G401 (cell line): ENCODE measurements at regions not wholly inside any gene's neighbourhood (a gene's known extent, or its start where the extent isn't known, plus 50 kb on each side); places are given as distances from the start of the nearest gene placed in this dataset.
"Not testable (repeated sequence)": the region's sequence is repeated elsewhere in the genome, so short reads cannot be mapped to it uniquely, and the experiment has no call there.

Source experiments
- DNase-seq: peaks from one replicate; pipeline ENCODE4 v3.0.0-alpha.2; 2015; ENCODE audit warnings: low spot score
- in situ Hi-C: cut with HindIII; loops from 2 replicates; pipeline ENCODE4 v1.10.0; 2016; ENCODE audit warnings: low sequenced_read_pairs, mixed read lengths

DNA sequence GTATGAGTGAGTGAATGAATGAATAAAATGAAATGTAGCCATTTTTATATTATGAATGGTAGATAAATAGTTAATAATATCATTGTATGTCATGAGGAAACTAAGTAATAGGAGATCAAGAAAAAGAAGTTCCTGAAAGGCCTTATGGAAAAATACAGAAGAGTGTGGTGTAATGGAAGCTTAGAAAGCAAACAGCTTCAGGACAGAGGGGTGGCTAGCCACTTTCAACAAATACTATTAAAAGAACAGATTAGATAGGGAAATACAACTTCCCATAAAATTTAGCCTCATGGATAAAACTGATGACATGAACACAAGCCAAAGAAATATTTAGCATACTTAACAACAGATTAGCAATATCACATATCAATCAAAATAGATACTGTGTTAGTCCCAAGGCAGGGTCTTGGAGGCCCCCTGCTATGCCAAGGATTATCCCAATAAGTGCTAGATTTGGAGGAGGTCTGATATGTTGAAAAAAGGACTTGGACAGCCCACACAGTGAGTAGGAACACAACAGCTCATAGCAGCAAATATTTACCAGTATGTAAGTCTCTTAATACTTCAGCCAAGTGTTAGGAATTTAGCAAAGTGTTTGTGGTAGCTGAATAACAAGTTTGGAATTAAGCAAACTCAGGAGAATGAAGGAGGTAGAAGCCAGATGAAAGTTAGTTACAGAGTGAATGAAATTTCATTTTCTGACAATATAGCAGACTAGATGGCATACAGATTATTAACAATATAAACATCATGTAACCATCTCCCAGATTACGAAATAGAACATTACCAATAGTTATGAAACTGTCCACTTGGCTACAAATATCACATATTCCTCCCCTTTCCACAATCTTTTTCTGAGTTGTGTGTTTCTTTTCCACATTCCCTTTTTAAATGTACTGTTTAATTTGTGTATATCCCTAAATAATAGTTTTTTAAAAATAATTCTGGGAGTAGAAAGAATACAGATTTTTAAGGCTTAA lies 1632.0 kb downstream of the PCDH9 start:
- DNase-seq: no peak
- in situ Hi-C loops: no loop called here

DNA sequence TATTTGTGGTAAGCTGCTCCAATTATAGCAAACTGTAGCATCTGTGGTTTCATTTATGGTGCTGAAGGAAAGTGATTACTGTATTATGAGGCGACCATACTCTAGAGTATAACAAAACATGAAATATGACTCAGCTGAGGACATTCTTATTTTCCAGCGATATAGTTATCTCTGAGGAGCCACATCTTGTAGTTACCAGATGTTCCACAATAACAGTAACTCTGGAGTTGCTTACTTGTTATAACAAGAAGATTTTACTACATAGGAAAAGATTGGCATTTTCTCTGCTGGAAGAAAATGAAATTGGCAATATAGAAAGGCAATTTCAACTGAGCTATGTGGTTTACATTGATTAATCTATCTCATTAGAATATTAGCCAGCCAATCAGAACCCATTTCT lies 1634.2 kb downstream of the PCDH9 start:
- in situ Hi-C loops: no loop called here
- DNase-seq: no peak

DNA sequence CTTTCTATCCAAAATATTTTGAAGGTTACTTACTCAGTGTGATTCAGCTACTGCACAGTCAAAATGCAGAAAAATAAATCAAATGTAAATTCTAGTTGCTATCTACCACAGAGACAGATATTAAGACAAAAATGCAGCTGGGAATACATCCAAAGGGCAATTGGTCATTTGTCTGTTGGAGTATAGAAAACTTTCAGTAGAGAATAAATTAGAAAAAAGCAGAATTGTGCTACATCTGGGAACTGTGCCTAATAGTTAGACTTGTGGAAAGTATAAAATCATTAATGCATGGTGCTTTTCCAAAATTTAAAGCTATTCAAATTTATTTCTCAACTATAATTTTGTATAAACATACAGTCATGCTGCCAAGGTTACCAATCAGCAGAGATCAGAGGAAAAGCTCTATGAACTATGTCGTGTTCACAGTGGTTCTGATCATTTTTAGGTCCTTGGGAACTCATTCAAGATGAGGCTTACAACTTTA lies 1635.8 kb downstream of the PCDH9 start:
- in situ Hi-C loops: no loop called here

GRCh38 chr13:65593298-65593874 lies 1636.8 kb downstream of the PCDH9 start:
- in situ Hi-C loops: no loop called here

More for the DNA sequence above, 1635.8 kb downstream of the PCDH9 start:
- DNase-seq: no peak

DNA sequence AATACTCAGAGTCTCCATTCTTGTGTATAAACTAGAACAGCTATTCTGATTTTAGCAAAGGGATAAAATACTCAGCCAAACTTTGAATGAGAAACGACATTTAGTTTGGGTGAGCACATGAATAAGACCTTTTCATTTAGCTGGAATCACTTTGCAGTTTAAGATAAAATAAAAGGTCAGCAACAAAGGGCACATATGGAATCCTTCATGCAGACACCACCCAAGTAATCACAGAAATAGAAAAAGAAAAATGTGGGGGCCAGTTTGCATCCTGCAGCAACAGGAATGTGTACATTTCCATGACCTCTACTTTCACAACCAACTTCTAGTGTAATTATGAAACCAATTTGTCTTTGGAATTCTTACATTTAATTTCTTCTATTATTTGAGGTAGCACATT lies 1637.4 kb downstream of the PCDH9 start:
- in situ Hi-C loops: no loop called here
- DNase-seq: no peak

More at GRCh38 chr13:65593298-65593874, 1636.8 kb downstream of the PCDH9 start:
- DNase-seq: no peak

GRCh38 chr13:65585346-65585745 lies 1644.8 kb downstream of the PCDH9 start:
- DNase-seq: no peak
- in situ Hi-C loops: no loop called here

DNA sequence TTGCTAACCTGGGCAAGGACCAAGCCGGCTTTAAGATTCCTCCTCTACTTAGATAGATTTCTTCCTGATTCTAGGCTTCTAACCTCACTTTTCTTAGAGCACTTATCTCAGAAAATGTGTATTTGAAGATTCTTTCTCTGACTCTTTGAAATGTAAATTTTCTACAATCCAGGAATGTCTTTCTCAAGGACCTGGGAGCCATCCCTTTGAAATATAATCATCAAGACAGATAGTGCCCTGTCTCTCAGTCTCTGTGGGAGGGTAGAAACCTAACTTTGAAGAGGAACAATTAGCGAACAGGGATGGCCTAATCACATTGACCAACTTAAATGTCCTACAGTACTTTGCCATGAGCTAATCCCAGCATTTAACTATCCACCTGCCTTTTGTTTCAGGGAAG lies 1646.0 kb downstream of the PCDH9 start:
- in situ Hi-C loops: no loop called here
- DNase-seq: no peak

GRCh38 chr13:65582160-65582559 lies 1648.0 kb downstream of the PCDH9 start:
- in situ Hi-C loops: no loop called here
- DNase-seq: no peak

- DNase-seq, in situ Hi-C loops: not testable (repeated sequence)
Observed at GRCh38 chr13:65564561-65564960, 1665.6 kb downstream of the PCDH9 start.

- DNase-seq: no peak
- in situ Hi-C loops: no loop called here
Observed at GRCh38 chr13:65562305-65562704, 1667.8 kb downstream of the PCDH9 start.

GRCh38 chr13:65560936-65561335 lies 1669.2 kb downstream of the PCDH9 start:
- in situ Hi-C loops: no loop called here
- DNase-seq: no peak

- DNase-seq: no peak
Observed at GRCh38 chr13:65555962-65556361, 1674.2 kb downstream of the PCDH9 start.

GRCh38 chr13:65553096-65553727 lies 1676.9 kb downstream of the PCDH9 start:
- DNase-seq: no peak
- in situ Hi-C loops: no loop called here

More at GRCh38 chr13:65555962-65556361, 1674.2 kb downstream of the PCDH9 start:
- in situ Hi-C loops: no loop called here

DNA sequence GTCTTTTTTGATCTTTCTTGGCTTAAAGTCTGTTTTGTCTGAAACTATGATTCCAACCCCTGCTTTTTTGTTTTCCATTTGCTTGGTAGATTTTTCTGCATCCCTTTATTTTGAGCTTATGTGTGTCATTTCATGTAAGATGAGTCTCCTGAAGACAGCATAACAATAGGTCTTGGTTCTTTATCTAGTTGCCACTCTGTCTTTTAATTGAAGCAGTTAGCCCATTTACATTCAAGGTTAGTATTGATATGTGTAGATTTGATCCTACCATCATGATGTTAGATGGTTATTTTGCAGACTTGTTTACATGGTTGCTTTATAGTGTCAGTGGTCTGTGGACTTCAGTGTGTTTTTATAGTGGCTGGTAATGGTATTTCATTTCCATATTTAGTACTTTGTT lies 1678.9 kb downstream of the PCDH9 start:
- no peak for DNase-seq
- in situ Hi-C loops: no loop called here

DNA sequence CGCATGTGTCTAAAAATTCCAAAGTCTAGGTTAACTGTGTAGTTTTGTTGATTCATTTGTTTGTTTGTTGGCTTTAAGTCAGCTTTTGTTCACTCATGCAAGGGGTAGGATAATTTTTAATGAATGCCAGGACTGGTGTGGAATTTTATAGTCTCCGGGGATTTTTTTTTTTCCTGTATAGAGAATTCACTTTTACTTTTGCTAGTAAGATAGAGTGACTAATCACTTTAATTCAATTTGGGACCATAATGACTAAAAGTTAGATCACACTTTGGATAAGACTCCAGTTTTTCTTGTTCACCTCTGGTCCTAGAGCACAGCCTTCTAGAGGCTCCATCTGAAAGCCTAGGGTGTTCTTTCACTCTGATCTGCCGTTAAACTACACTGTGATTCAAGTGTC lies 1690.0 kb downstream of the PCDH9 start:
- no peak for DNase-seq
- in situ Hi-C loops: no loop called here

DNA sequence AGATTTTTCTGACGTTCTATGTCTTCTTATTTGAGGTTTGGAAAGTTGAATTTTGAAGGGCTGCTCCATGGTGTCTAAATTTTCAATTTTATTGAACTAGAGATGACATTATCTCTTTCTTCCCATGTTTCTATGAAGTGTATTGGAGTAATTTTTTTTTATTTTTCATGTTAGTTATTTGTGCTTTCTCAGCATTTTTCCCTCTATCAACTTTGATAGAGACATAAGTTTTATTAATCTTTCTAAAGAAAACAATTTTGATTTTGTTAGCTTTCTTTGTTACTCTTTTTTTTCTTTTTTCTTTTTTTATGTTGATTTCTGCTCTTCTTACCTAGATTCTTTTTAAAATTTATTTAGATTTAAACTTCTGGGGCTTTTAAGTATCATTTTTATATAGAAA lies 1694.8 kb downstream of the PCDH9 start:
- DNase-seq: no peak
- in situ Hi-C loops: no loop called here

DNA sequence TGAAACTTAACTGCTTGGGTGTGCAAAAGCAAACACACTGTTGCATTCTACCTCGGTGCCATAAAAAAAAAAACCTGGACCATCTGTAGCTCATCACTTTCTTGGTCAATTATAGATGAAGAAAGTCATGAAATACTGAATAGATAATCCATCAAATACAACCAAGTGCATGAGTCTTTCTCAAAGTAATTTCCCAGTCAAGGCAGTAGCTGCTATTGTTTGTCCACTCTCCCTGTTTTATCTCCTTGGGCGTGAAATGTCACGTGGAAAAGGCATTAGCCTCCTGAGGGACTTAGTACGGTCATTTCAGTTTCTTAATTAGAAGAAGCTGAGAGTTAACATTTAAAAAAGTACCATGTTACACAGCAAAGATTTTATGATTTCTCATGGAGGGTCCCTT lies 1697.9 kb downstream of the PCDH9 start:
- in situ Hi-C loops: no loop called here
- DNase-seq: no peak

DNA sequence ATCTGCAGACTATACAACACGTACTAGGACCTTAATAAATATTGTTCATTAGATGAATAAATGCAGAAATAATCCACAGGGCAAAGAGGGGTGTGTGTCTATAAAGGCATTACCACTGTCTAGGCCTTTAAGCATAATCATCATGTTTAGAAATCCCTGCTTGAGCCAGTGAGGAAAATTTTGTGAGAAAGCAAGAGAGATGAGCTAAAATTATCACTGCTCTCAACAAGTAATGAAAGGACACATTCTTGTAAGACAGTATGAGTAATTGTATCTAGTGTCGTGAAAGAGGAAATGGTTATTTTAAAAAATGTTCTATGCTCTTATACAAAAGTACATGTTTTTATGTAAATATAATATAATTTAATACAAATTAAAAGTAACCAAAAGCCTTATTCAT lies 1699.4 kb downstream of the PCDH9 start:
- in situ Hi-C loops: no loop called here
- no peak for DNase-seq

DNA sequence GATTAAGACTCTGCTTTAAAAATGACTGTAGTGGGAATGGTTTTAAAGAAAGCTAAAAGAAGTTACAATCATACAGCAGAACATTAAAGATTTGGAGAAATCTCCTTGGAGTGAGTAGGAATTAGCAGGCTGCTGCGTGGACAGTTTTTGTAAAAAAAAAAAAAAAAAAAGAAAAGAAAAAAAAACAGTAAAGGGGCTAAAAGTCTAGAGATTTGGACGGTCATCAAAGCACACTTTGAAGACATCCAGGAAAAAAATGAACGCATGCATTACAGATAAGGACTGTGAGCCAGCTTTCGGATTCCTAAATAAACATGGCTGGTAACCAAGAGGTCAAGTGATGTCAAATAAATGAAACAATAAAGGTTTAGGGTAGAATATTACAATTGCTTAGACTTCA lies 1700.6 kb downstream of the PCDH9 start:
- no peak for DNase-seq
- in situ Hi-C loops: no loop called here

- no peak for DNase-seq
- in situ Hi-C loops: no loop called here
Observed at GRCh38 chr13:65508745-65509144, 1721.4 kb downstream of the PCDH9 start.
